ENCODE measurements at regions not wholly inside any gene's neighbourhood (a gene's known extent, or its start where the extent isn't known, plus 50 kb on each side); places are given as distances from the start of the nearest gene placed in this dataset.

DNA sequence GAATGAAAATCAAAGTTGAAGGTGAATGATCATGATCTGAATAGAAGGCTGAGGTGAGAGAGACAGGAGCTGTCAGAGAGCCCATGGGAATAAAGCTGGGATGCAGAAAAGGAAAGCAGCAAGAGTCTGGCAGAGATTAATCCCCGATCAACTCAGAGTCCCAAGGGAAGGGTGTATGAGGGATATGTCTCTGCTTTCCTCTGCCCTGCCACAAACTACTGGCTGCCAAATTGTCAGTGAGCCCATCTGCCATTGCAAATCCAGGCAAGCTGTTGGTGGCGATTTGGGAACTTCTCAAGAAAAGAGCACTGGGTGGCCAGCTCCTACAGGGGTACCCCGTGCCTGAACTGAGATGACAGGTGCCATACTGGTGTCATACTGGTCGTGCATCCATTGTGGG, 705.5 kb upstream of the MAN1A1 start:
- TF ChIP-seq CTCF (conservative IDR thresholded peaks at IDR 0.05; ENCODE audit: low read depth in 2 of 2) = no peak
- no peak for TF ChIP-seq POLR2AphosphoS5 (IDR thresholded peaks at IDR 0.05; ENCODE audit: low read depth)
- no peak for TF ChIP-seq CREB1 (CRISPR knock-in tag; IDR thresholded peaks at IDR 0.05; ENCODE audit: low read depth)
- TF ChIP-seq, protein P1, sequence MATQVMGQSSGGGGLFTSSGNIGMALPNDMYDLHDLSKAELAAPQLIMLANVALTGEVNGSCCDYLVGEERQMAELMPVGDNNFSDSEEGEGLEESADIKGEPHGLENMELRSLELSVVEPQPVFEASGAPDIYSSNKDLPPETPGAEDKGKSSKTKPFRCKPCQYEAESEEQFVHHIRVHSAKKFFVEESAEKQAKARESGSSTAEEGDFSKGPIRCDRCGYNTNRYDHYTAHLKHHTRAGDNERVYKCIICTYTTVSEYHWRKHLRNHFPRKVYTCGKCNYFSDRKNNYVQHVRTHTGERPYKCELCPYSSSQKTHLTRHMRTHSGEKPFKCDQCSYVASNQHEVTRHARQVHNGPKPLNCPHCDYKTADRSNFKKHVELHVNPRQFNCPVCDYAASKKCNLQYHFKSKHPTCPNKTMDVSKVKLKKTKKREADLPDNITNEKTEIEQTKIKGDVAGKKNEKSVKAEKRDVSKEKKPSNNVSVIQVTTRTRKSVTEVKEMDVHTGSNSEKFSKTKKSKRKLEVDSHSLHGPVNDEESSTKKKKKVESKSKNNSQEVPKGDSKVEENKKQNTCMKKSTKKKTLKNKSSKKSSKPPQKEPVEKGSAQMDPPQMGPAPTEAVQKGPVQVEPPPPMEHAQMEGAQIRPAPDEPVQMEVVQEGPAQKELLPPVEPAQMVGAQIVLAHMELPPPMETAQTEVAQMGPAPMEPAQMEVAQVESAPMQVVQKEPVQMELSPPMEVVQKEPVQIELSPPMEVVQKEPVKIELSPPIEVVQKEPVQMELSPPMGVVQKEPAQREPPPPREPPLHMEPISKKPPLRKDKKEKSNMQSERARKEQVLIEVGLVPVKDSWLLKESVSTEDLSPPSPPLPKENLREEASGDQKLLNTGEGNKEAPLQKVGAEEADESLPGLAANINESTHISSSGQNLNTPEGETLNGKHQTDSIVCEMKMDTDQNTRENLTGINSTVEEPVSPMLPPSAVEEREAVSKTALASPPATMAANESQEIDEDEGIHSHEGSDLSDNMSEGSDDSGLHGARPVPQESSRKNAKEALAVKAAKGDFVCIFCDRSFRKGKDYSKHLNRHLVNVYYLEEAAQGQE (IDR thresholded peaks at IDR 0.05; ENCODE audit: unreplicated experiment) = no peak
- no peak for TF ChIP-seq EZH2phosphoT487 (IDR thresholded peaks at IDR 0.05; ENCODE audit: unreplicated experiment)
